Neutrophil (primary cell): ENCODE measurements at regions not wholly inside any gene's neighbourhood (a gene's known extent, or its start where the extent isn't known, plus 50 kb on each side); places are given as distances from the start of the nearest gene placed in this dataset.
"Not testable (repeated sequence)": the region's sequence is repeated elsewhere in the genome, so short reads cannot be mapped to it uniquely, and the experiment has no call there.

ENCODE experiments used
- H3K27ac ChIP-seq: fragments of 200-600 bp; sonication (generic); 2 replicates; pipeline ENCODE4 v1.5.1; 2016; ENCODE audit warnings: mild to moderate bottlenecking, moderate library complexity
- H3K27me3 ChIP-seq: fragments of 200-600 bp; sonication (generic); 2 replicates; pipeline ENCODE4 v1.6.0; 2016; ENCODE audit warnings: mild to moderate bottlenecking
- H3K36me3 ChIP-seq: fragments of 200-600 bp; sonication (generic); 2 replicates; pipeline ENCODE4 v1.5.1; 2017
- H3K4me1 ChIP-seq, 2 experiments: fragments of 200-600 bp in 1 of 2; sonication (generic) in 1 of 2; 1 replicate in 1 of 2; 2 replicates in 1 of 2; pipeline versions ENCODE4 v1.5.1 to v1.6.1; 2013 to 2016; ENCODE audit warnings: low read depth in 1 of 2, low read length in 1 of 2, mild to moderate bottlenecking in 1 of 2, moderate library complexity in 1 of 2; ENCODE audit not compliant: control insufficient read depth in 1 of 2, insufficient read depth in 1 of 2
- H3K4me3 ChIP-seq, 2 experiments: fragments of 200-600 bp in 1 of 2; sonication (generic) in 1 of 2; 1 replicate in 1 of 2; 2 replicates in 1 of 2; pipeline ENCODE4 v1.5.1; 2013 to 2016; ENCODE audit warnings: low read depth in 1 of 2, low read length in 1 of 2, mild to moderate bottlenecking in 1 of 2, moderate library complexity in 1 of 2
- H3K9me3 ChIP-seq: fragments of 200-600 bp; sonication (generic); 2 replicates; pipeline ENCODE4 v1.5.1; 2016
- TF ChIP-seq, protein P1 (sequence below): fragments of 200-600 bp; sonication (generic); IDR thresholded peaks from 2 replicates; pipeline ENCODE4 v1.5.1; 2016; ENCODE audit warnings: antibody characterized with exemption

DNA sequence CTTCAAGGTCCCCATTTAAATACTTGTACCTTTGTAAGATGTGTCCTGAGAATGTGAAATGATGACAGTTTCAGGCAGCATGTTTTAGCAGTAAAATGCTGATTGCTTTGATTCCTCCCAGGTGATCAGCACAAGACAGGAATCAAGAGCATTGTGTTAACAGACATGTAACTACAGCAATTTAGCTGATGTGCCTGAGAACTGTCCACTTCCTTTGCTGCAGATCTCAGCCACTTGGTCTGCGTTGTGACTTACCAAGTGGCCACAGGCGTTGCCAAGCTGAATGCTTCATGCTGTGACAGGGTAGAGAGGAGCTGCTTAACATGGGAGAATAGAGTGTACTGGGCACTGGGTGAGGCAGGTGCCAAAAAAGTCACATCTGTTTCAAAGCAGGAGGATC, 767.0 kb upstream of the POU3F2 start:
- no peak overlapping the region for H3K27ac ChIP-seq
- no peaks in the 10 kb centered on the region for H3K36me3 ChIP-seq
- TF ChIP-seq, protein P1, sequence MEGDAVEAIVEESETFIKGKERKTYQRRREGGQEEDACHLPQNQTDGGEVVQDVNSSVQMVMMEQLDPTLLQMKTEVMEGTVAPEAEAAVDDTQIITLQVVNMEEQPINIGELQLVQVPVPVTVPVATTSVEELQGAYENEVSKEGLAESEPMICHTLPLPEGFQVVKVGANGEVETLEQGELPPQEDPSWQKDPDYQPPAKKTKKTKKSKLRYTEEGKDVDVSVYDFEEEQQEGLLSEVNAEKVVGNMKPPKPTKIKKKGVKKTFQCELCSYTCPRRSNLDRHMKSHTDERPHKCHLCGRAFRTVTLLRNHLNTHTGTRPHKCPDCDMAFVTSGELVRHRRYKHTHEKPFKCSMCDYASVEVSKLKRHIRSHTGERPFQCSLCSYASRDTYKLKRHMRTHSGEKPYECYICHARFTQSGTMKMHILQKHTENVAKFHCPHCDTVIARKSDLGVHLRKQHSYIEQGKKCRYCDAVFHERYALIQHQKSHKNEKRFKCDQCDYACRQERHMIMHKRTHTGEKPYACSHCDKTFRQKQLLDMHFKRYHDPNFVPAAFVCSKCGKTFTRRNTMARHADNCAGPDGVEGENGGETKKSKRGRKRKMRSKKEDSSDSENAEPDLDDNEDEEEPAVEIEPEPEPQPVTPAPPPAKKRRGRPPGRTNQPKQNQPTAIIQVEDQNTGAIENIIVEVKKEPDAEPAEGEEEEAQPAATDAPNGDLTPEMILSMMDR = no peak
- no peak overlapping the region for H3K4me3 ChIP-seq
- H3K9me3 ChIP-seq = no peaks in the 10 kb centered on the region
- H3K27me3 ChIP-seq = no peaks in the 10 kb centered on the region
- no peaks in the 10 kb centered on the region for H3K4me1 ChIP-seq

DNA sequence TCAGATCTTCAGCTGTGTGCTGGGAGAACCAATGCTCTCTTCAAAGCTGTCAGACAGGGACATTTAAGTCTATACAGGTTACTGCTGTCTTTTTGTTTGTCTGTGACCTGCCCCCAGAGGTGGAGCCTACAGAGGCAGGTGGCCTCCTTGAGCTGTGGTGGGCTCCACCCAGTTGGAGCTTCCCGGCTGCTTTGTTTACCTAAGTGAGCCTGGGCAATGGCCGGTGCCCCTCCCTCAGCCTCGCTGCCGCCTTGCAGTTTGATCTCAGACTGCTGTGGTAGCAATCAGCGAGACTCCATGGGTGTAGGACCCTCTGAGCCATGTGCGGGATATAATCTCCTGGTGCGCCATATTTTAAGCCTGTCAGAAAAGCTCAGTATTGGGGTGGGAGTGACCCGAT, 745.8 kb upstream of the POU3F2 start:
- not testable (repeated sequence) for H3K9me3 ChIP-seq, H3K27me3 ChIP-seq, H3K36me3 ChIP-seq, H3K27ac ChIP-seq, H3K4me1 ChIP-seq, H3K4me3 ChIP-seq

DNA sequence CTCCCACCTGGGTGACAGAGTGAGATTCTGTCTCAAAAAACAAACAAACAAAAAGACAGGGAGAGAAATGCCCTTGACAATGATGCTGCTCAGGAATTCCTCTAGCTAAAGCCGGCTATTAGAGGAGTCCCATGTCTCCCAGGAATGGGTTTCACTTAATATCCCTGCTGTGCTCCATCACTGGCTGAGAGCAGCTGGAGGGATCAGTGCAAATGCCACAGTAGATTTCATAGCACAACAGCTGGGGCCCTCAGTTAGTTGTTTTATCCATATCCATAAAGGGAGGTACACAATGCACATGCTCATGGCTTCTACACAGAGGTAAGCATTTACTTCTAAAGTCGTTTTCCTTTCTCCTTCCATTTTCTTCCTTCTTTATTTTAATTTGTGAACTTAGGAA, 742.0 kb upstream of the POU3F2 start:
- TF ChIP-seq, protein P1 = no peak
- Histone ChIP-seq H3K4me3 (no peak overlapping the region), H3K36me3 (no peaks in the 10 kb centered on the region), H3K27me3 (no peaks in the 10 kb centered on the region), H3K4me1 (no peaks in the 10 kb centered on the region), H3K9me3 (no peaks in the 10 kb centered on the region), H3K27ac (no peak overlapping the region)

DNA sequence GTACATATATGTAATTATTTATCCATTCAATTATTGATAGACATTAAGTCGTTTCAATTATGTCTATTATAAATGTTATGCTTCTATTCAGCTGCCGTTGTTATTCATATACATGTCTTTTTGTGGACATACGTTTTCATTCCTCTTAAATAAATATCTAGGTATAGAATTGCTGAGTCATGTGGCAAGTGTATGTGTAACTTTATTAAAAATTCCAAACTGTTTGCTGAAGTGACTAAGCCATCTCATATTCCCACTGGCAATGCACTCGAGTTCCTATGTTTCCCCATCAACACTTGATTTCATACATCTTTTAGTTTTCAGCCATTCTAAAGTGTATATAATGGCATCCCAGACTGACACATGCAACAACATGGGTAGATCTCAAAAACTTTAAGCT, 739.7 kb upstream of the POU3F2 start:
- no peak overlapping the region for H3K27ac ChIP-seq
- H3K4me1 ChIP-seq = no peaks in the 10 kb centered on the region
- H3K36me3 ChIP-seq = no peaks in the 10 kb centered on the region
- TF ChIP-seq, protein P1 = no peak
- no peaks in the 10 kb centered on the region for H3K9me3 ChIP-seq
- no peak overlapping the region for H3K4me3 ChIP-seq
- no peaks in the 10 kb centered on the region for H3K27me3 ChIP-seq

DNA sequence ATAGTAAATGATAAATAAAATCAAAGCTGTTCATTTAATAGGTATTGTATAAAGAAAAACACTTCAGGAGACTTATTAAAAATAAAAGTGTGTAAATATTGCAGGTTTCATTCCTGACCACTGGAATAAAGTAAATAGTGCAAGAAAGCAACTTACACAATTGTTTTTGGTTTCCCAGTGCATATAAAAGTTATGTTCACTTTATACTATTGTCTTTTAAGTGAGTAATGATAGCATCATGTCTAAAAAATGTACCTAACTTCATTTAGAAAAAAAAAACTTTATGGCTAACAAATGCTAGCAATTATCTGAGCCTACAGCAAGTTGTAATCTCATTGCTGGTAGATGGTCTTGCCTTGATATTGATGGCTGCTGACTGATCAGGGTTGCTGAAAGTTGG, 726.6 kb upstream of the POU3F2 start:
- Histone ChIP-seq H3K27ac (no peak overlapping the region), H3K4me3 (no peak overlapping the region), H3K36me3 (no peaks in the 10 kb centered on the region), H3K9me3 (no peaks in the 10 kb centered on the region), H3K27me3 (no peaks in the 10 kb centered on the region), H3K4me1 (no peaks in the 10 kb centered on the region)
- TF ChIP-seq, protein P1 = no peak

DNA sequence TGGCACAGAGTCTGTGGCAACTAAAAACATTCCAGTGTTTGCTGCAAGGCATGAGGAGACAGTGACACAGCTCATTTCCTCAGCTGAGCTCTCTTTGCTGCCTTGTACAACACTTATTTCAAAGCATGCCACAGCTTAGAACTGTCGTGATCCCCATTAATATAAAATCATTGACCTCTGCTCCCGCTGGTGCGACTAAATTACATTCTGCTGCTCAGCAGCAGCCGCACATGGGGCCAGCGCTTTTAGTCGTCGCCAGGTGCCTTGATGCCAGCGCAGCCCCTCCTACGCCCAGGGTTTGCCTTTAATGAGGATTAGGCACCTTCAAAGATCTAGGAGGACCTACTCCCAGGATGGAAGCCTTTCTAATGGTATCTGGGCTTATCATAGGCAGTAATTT, 717.9 kb upstream of the POU3F2 start:
- Histone ChIP-seq H3K9me3 (no peaks in the 10 kb centered on the region), H3K27ac (no peak overlapping the region), H3K27me3 (no peaks in the 10 kb centered on the region), H3K4me3 (no peak overlapping the region), H3K36me3 (no peaks in the 10 kb centered on the region), H3K4me1 (no peaks in the 10 kb centered on the region)
- TF ChIP-seq, protein P1 = no peak
